Endothelial cell of umbilical vein (primary cell): ENCODE measurements at regions not wholly inside any gene's neighbourhood (a gene's known extent, or its start where the extent isn't known, plus 50 kb on each side); places are given as distances from the start of the nearest gene placed in this dataset.

Experiments
- BruUV-seq: library from RNA; stranded (reverse); fragments of 400-500 nt; replicated peaks from 2 replicates; lab custom pipeline; 2021; lab: Mats Ljungman, UMichigan
- CTCF ChIA-PET: fragments of 300-600, 350-600 bp; sonication (Branson Sonifier 250); formaldehyde crosslinking; loops from one replicate; lab custom pipeline; 2021; ENCODE audit warnings: antibody characterized with exemption, inconsistent platforms; lab: Charles Lee
- POLR2A ChIA-PET: fragments of 300-600, 350-600 bp; sonication (Branson Sonifier 250); formaldehyde crosslinking; loops from one replicate; lab custom pipeline; 2021; ENCODE audit warnings: antibody characterized with exemption, inconsistent platforms; lab: Charles Lee
- DNase-seq: peaks from one replicate; pipeline ENCODE4 v3.0.0-alpha.2; 2011; ENCODE audit warnings: low read depth, low spot score
- FAIRE-seq: peaks from 2 replicates; lab custom pipeline; 2011; peaks lifted over from hg19 to GRCh38; lab: Jason Lieb, UNC
- H2AFZ ChIP-seq: 2 replicates; pipeline ENCODE4 v1.6.0; 2012; ENCODE audit warnings: low read depth, low read length, control low read depth, inconsistent platforms
- H3K27ac ChIP-seq: 2 replicates; pipeline ENCODE4 v1.5.1; 2011; ENCODE audit warnings: low read depth, mild to moderate bottlenecking, control low read depth, low read length, moderate library complexity; ENCODE audit not compliant: insufficient read depth
- H3K27me3 ChIP-seq, 2 experiments: 2 replicates each; pipeline versions ENCODE4 v1.6.0 to v1.6.1; 2011; ENCODE audit warnings: low read length in 2 of 2, mixed read lengths in 1 of 2; ENCODE audit not compliant: control insufficient read depth in 2 of 2, insufficient read depth in 2 of 2
- H3K36me3 ChIP-seq, 2 experiments: 2 replicates in 1 of 2; 3 replicates in 1 of 2; pipeline ENCODE4 v1.5.1; 2011; ENCODE audit warnings: low read length in 2 of 2, mild to moderate bottlenecking in 1 of 2, moderate library complexity in 1 of 2; ENCODE audit not compliant: control insufficient read depth in 2 of 2, insufficient read depth in 2 of 2; ENCODE audit errors: extremely low read depth in 1 of 2
- H3K4me1 ChIP-seq: 3 replicates; pipeline ENCODE4 v1.5.1; 2011; ENCODE audit warnings: mild to moderate bottlenecking, low read length; ENCODE audit not compliant: control insufficient read depth, insufficient read depth; ENCODE audit errors: extremely low read depth
- H3K4me2 ChIP-seq: 2 replicates; pipeline ENCODE4 v1.6.1; 2011; ENCODE audit warnings: low read length, control low read depth, mixed read lengths; ENCODE audit not compliant: insufficient read depth
- H3K4me3 ChIP-seq, 3 experiments: fragments of 200-600 bp in 1 of 3; sonication (generic), shearing (Covaris generic) in 1 of 3; replicated peaks in 1 of 3; 2 replicates each; pipeline ENCODE4 v1.5.1; 2011 to 2016; ENCODE audit warnings: control low read depth in 3 of 3, low read length in 3 of 3, mild to moderate bottlenecking in 2 of 3, inconsistent platforms in 1 of 3, low read depth in 1 of 3, moderate library complexity in 1 of 3; ENCODE audit not compliant: insufficient read depth in 1 of 3
- H3K79me2 ChIP-seq: 2 replicates; pipeline ENCODE4 v1.6.0; 2012; ENCODE audit warnings: low read length, inconsistent platforms; ENCODE audit not compliant: control insufficient read depth, insufficient read depth
- H3K9ac ChIP-seq: replicated peaks from 2 replicates; pipeline ENCODE3; 2011; ENCODE audit warnings: low read length, control low read depth; ENCODE audit not compliant: insufficient read depth; ENCODE audit errors: extremely low read depth
- H3K9me1 ChIP-seq: replicated peaks from 3 replicates; pipeline ENCODE4 v1.6.0; 2011; ENCODE audit warnings: mild to moderate bottlenecking, low read length; ENCODE audit not compliant: control insufficient read depth, insufficient read depth; ENCODE audit errors: extremely low read depth
- H3K9me3 ChIP-seq: replicated peaks from 2 replicates; pipeline ENCODE4 v1.5.1; 2012; ENCODE audit warnings: low read length, inconsistent platforms; ENCODE audit not compliant: control insufficient read depth, insufficient read depth
- H4K20me1 ChIP-seq: replicated peaks from 2 replicates; pipeline ENCODE3; 2011; ENCODE audit warnings: mild to moderate bottlenecking, low read length; ENCODE audit not compliant: control insufficient read depth, insufficient read depth; ENCODE audit errors: extremely low read depth
- CTCF ChIP-seq, 2 donors: IDR thresholded peaks; 1 replicate in 1 of 2; 2 replicates in 1 of 2; pipeline ENCODE4 v1.5.1; 2011; ENCODE audit warnings: low read length in 2 of 2, mild to moderate bottlenecking in 2 of 2, moderate library complexity in 2 of 2, control low read depth in 1 of 2, inconsistent platforms in 1 of 2, low read depth in 1 of 2; ENCODE audit not compliant: insufficient read depth in 1 of 2; ENCODE audit errors: extremely low read depth in 1 of 2
- EZH2 ChIP-seq: IDR thresholded peaks from 2 replicates; pipeline ENCODE4 v1.6.1; 2012; ENCODE audit warnings: borderline replicate concordance, low read depth, mild to moderate bottlenecking, moderate library complexity, low read length, inconsistent platforms; ENCODE audit not compliant: severe bottlenecking
- FOS ChIP-seq: IDR thresholded peaks from 2 replicates; pipeline ENCODE4 v1.6.1; 2011; ENCODE audit warnings: mild to moderate bottlenecking, low read length, moderate library complexity, borderline replicate concordance; ENCODE audit not compliant: insufficient read depth
- GATA2 ChIP-seq: IDR thresholded peaks from 2 replicates; pipeline ENCODE4 v1.7.0; 2011; ENCODE audit warnings: low read depth, mild to moderate bottlenecking, moderate library complexity, mixed read lengths, low read length; ENCODE audit not compliant: insufficient read length, insufficient read depth
- JUN ChIP-seq: IDR thresholded peaks from 2 replicates; pipeline ENCODE4 v1.6.1; 2011; ENCODE audit warnings: borderline replicate concordance, low read depth; ENCODE audit not compliant: insufficient read length, insufficient read depth
- MYC ChIP-seq: IDR thresholded peaks from one replicate; pipeline ENCODE4 v1.6.1; 2011; ENCODE audit warnings: mild to moderate bottlenecking, low read depth, low read length
- POLR2A ChIP-seq: IDR thresholded peaks from 2 replicates; pipeline ENCODE4 v1.6.1; 2012; ENCODE audit warnings: low read depth, mild to moderate bottlenecking, control low read depth, low read length
- POLR2AphosphoS5 ChIP-seq: IDR thresholded peaks from 2 replicates; pipeline ENCODE4 v1.6.1; 2012; ENCODE audit warnings: low read depth, mild to moderate bottlenecking, control low read depth, low read length, moderate library complexity; ENCODE audit not compliant: insufficient read depth
- dilution Hi-C: fragments of 300-500 bp; cut with MboI; formaldehyde crosslinking; loops from one replicate; pipeline ENCODE4 v1.15.0; 2019; ENCODE audit warnings: low sequenced_read_pairs; ENCODE audit not compliant: extremely low pct_ligation_motif_present
- intact Hi-C: fragments of 100-400 bp; cut with micrococcal nuclease; formaldehyde crosslinking; loops from one replicate; pipeline ENCODE4 v1.10.0; 2022
- TF ChIP-seq, protein P1 (sequence below): IDR thresholded peaks from 2 replicates; pipeline ENCODE4 v1.6.1; 2011; ENCODE audit not compliant: insufficient read depth, insufficient read length

DNA sequence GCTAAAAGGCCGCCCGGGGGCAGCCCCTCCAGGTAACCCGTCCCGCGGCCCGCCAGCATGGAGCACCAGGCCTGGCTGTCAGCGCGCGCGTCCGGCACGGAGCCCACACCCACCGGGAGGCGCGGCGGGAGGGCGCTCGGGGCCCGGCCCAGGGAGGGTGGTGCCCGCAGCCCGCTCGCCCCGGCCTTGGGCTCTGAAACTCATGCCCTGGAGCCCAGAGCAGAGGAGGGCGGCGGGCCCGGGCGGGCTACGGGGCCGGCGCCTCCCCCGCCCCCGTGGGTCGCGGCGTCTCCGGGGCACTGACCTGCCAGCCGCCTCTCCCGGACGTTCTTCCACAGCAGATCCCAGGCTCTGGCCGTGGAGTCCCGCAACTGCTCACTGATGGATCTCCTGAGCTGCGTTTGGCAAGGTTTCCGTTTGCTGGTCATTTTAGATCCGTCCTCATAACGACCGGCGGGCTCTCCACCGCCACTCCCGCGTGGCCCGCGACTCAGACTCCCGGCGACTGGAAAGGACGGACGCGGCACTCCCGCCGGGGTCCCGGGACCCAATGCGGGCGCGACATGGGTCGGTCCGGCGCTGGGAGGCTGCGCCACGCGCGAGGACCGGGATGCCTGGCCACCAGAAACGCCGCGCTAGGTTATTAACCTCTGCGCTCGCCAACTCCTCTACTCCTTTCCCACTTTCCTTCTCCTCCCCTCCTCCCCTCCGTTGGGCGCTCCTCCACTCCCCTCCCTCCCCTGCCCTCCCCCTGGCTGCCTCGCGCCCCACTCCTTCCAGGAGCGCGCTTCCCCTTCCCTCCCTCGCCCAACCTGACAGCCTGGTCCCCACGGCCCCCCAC, 64.7 kb upstream of the STARD13 start:
- POLR2A ChIA-PET: no interaction called here

DNA sequence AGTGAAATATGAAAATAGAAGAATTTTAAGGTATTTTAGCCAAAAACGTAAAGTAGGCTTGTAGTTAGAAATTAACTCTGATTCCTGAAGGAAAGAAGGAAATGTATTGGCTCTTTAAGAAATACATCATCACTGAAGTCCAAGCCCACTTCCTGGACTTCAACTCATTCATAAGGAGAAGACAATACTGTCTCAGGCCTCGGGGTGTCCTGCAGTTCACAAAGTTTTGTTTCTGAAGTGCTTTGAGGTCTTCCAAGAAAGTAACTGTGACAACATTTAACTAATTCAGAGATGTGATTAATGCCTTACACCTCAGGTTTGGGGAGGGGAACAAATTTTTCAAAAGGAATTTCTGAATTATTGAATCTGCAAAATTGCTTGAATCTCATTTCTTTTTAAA, 65.8 kb upstream of the STARD13 start:
- peaks cover 16% of the 10 kb centered on the region for H3K4me1 ChIP-seq
- H3K4me3 ChIP-seq: peak overlapping the region in 2 of 3 experiments; percentile 78 to 86
- peak overlapping the region; percentile 96 for H3K4me2 ChIP-seq
- BruUV-seq: no TSS peak
- CTCF ChIA-PET: interaction anchor here (0.7 to 1.3 kb wide), 2 partner anchors 123 to 167 kb away, joined by 3 to 5 read pairs; no protein-coding TSS in a partner anchor
- H3K27me3 ChIP-seq: no peaks in the 10 kb centered on the region
- TF ChIP-seq EZH2 (no peak), JUN (no peak), POLR2AphosphoS5 (no peak), CTCF (IDR thresholded peaks at IDR 0.05; ENCODE audit: extremely low read depth in 1 of 2, insufficient read depth in 1 of 2, low read depth in 1 of 2, low read length in 2 of 2) (no peak), FOS (no peak), GATA2 (no peak), POLR2A (no peak), MYC (no peak)
- TF ChIP-seq, protein P1, sequence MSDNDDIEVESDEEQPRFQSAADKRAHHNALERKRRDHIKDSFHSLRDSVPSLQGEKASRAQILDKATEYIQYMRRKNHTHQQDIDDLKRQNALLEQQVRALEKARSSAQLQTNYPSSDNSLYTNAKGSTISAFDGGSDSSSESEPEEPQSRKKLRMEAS: no peak
- peak overlapping the region; percentile 78 for H3K27ac ChIP-seq
- POLR2A ChIA-PET: no interaction called here
- no peaks in the 10 kb centered on the region for H3K36me3 ChIP-seq
- H3K79me2 ChIP-seq: peaks cover 8% of the 10 kb centered on the region
- peak overlapping the region; percentile 91 for H2AFZ ChIP-seq
- FAIRE-seq (peak; percentile 86), DNase-seq (peak; percentile 65)
- H3K9ac ChIP-seq: peak overlapping the region; percentile 88
- intact Hi-C loops (loop anchor here (1.0 to 10.0 kb wide), 3 partner anchors 17 to 373 kb away; no protein-coding TSS in a partner anchor), dilution Hi-C loops (no loop called here)
- H4K20me1 ChIP-seq: no peaks in the 10 kb centered on the region
- H3K9me1 ChIP-seq: no peaks in the 10 kb centered on the region
- H3K9me3 ChIP-seq: no peaks in the 10 kb centered on the region

More for the DNA sequence above, 64.7 kb upstream of the STARD13 start:
- FAIRE-seq: peak; percentile 59
- H2AFZ ChIP-seq: peak overlapping the region; percentile 91
- H3K79me2 ChIP-seq: peaks cover 8% of the 10 kb centered on the region
- peak overlapping the region; percentile 78 for H3K27ac ChIP-seq
- H3K4me2 ChIP-seq: peak overlapping the region; percentile 96
- H4K20me1 ChIP-seq: no peaks in the 10 kb centered on the region
- no peak for TF ChIP-seq FOS
- peak; percentile 34 for TF ChIP-seq POLR2AphosphoS5
- TF ChIP-seq MYC: no peak
- dilution Hi-C loops: no loop called here
- peak; percentile 49 for DNase-seq
- peak overlapping the region; percentile 88 for H3K9ac ChIP-seq
- CTCF ChIA-PET: interaction anchor here (0.7 to 1.5 kb wide), 3 partner anchors 18 to 122 kb away, joined by 3 to 5 read pairs (median 4); no protein-coding TSS in a partner anchor
- peaks cover 16% of the 10 kb centered on the region for H3K4me1 ChIP-seq
- H3K9me1 ChIP-seq: no peaks in the 10 kb centered on the region
- no peaks in the 10 kb centered on the region for H3K36me3 ChIP-seq
- intact Hi-C loops: loop anchor here (1.0 to 10.0 kb wide), 5 partner anchors 19 to 375 kb away; partner anchors contain the start of gene STARD13
- BruUV-seq: no TSS peak
- no peaks in the 10 kb centered on the region for H3K9me3 ChIP-seq
- H3K27me3 ChIP-seq: no peaks in the 10 kb centered on the region
- peak overlapping the region; percentile 78 to 86 (median 82) for H3K4me3 ChIP-seq
